Testis (tissue), 2 donors: ENCODE measurements at regions not wholly inside any gene's neighbourhood (a gene's known extent, or its start where the extent isn't known, plus 50 kb on each side); places are given as distances from the start of the nearest gene placed in this dataset.
"Not testable (repeated sequence)": the region's sequence is repeated elsewhere in the genome, so short reads cannot be mapped to it uniquely, and the experiment has no call there.

Experiments
- DNase-seq: peaks from one replicate; pipeline ENCODE4 v3.0.0-alpha.2; 2019
- H3K27ac ChIP-seq, 2 donors: fragments of 200-600 bp; sonication (generic); one replicate each; pipeline ENCODE4 v1.5.1; 2019
- H3K27me3 ChIP-seq: fragments of 200-600 bp; sonication (generic); one replicate; pipeline ENCODE4 v1.5.1; 2019
- H3K36me3 ChIP-seq: fragments of 200-600 bp; sonication (generic); one replicate; pipeline ENCODE4 v1.5.1; 2017; ENCODE audit warnings: low read depth; ENCODE audit errors: missing control alignments
- H3K4me1 ChIP-seq: fragments of 200-600 bp; sonication (generic); one replicate; pipeline ENCODE4 v1.5.1; 2019
- H3K4me3 ChIP-seq, 2 donors: fragments of 200-600 bp; sonication (generic); one replicate each; pipeline ENCODE4 v1.5.1; 2017 to 2019
- H3K9me3 ChIP-seq: fragments of 200-600 bp; sonication (generic); one replicate; pipeline ENCODE4 v1.5.1; 2017
- POLR2A ChIP-seq: fragments of 450-650 bp; IDR thresholded peaks from one replicate; pipeline ENCODE4 v1.6.1; 2017; ENCODE audit warnings: antibody characterized with exemption, mild to moderate bottlenecking, moderate library complexity
- WGBS, 2 donors: methylation state at CpG; one replicate each; pipeline ENCODE4 v1.1.5; 2018; 5-methylcytosine and 5-hydroxymethylcytosine counted together
- intact Hi-C: fragments of 100-400 bp; cut with DNase I; formaldehyde crosslinking; loops from one replicate; pipeline ENCODE4 v1.15.1; 2023; ENCODE audit warnings: low total_unique reads
- TF ChIP-seq, protein P1 (sequence below), 3 experiments: fragments of 450-650 bp in 2 of 3; fragments of 200-600 bp in 1 of 3; sonication (generic) in 1 of 3; IDR thresholded peaks; one replicate each; pipeline ENCODE4 v1.5.1; 2016 to 2019; ENCODE audit warnings: antibody characterized with exemption in 3 of 3, mild to moderate bottlenecking in 2 of 3, moderate library complexity in 1 of 3

DNA sequence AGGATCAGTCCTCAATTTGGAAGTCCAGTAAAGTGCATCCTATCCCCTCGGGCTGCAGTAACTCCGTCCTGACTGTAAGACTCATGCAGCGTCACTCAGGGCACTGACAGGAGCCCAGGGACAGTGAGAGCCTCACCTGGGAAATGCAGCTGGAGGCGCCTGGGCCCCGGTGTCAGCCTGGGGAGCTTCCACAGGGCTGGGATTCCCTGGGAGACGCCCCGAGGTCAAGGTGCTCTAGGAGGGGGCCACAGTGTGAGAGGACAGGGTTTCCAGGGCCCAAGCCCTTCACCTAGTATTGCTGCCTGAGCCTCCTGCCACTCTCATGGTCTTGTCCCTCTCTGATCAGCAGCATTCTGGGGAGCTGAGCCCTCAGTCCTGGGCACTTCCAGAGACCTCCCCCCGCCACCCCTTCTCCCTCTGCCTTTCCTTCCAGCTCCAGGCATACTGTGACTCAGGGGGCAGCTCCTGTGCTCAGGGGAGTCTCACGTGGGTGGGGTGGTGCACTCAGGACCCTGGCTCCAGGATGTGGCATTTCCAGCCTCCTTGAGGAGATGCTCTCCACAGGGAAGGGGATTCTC, 99.1 kb upstream of the IGLL5 start:
- Histone ChIP-seq H3K4me3 (no peak overlapping the region), H3K27me3 (no peaks in the 10 kb centered on the region), H3K36me3 (no peaks in the 10 kb centered on the region), H3K4me1 (no peaks in the 10 kb centered on the region), H3K9me3 (no peaks in the 10 kb centered on the region), H3K27ac (no peak overlapping the region)
- TF ChIP-seq, protein P1, sequence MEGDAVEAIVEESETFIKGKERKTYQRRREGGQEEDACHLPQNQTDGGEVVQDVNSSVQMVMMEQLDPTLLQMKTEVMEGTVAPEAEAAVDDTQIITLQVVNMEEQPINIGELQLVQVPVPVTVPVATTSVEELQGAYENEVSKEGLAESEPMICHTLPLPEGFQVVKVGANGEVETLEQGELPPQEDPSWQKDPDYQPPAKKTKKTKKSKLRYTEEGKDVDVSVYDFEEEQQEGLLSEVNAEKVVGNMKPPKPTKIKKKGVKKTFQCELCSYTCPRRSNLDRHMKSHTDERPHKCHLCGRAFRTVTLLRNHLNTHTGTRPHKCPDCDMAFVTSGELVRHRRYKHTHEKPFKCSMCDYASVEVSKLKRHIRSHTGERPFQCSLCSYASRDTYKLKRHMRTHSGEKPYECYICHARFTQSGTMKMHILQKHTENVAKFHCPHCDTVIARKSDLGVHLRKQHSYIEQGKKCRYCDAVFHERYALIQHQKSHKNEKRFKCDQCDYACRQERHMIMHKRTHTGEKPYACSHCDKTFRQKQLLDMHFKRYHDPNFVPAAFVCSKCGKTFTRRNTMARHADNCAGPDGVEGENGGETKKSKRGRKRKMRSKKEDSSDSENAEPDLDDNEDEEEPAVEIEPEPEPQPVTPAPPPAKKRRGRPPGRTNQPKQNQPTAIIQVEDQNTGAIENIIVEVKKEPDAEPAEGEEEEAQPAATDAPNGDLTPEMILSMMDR (IDR thresholded peaks at IDR 0.05) = no peak
- TF ChIP-seq POLR2A = no peak
- intact Hi-C loops = no loop called here
- WGBS, 2 donors = 76 to 93% methylated on average over 3 to 8 of the region's 9 CpGs
- no peak for DNase-seq

DNA sequence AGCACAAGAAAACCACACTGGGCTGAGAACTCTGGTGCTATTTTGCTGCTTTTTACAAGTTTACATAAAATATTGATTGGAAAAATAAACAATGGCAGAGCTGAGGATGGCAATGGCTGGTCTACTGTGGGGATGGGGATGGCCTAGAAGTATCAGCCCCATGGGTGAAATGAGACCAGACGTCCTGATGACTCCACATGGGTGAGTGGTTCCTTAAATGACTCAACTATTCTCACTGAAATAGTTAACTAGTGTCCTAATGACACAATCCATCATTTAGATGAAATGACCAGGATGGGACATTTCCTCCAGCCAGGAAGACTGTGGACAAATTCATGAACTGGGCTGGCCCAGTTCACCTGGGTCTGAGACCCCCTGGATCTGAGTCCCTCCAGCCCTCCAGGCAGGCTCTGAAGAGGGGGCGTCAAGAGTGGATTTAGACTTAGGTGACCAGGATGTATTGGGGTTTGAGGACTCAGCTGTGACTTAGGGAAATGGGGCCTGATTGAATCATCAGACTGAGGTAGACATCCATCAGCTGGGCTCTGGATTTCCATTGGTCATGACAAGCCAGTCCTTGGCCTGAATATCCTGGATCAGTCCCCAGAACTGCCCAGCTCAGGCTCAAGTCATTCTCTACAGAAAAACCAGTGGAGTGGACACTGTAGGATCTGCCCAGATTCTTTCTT, 98.2 kb upstream of the IGLL5 start:
- intact Hi-C loops = no loop called here
- H3K27ac ChIP-seq = no peak overlapping the region
- H3K4me1 ChIP-seq = no peaks in the 10 kb centered on the region
- H3K36me3 ChIP-seq = no peaks in the 10 kb centered on the region
- no peaks in the 10 kb centered on the region for H3K27me3 ChIP-seq
- no peak for DNase-seq
- TF ChIP-seq, protein P1 (IDR thresholded peaks at IDR 0.05) = no peak
- no peak for TF ChIP-seq POLR2A
- H3K4me3 ChIP-seq = no peak overlapping the region
- 94 to 100% methylated on average over 2 of the region's 2 CpGs for whole genome bisulfite sequencing, 2 donors
- no peaks in the 10 kb centered on the region for H3K9me3 ChIP-seq

DNA sequence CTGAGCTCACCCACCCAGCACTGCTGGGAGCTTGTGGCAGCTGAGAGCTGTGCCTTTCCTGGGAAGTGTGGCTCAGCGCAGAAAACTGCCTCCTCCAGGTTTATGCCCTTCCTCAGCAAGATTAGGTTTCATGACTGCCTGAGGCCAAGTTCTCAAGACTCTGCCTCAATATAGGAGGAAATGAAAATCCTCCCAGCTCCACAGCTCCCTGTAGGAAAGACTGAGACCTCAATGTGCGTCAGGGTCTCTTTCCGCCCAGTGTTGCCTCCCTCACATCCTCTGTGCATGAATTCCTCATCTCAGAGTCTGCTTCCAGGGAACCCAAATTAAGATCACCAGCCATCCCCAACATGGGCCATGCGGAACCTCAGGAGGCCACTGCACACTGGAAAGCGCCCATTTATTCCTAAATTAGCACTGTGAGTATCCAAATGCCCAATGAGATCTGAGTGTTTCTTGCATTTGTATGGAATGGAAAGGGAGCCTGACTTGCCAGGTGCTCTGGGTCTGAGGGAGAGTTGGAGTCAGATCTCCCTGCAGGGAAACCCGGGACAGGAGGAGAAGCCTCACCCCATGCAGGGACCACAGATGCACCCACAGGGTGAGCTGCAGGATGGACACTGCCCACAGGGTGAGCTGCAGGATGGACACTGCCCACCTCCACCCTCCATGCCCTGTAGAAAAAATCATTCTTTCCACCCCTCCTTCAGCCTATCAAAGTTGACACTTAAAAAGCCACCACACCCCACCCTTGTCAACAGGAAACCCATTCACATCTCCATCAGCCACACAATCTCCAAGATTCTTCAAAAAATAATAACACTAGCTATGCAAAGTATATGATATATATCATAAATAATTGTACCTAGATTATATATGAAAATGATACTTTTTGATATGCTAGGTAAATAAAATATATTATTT, 97.4 kb upstream of the IGLL5 start:
- DNase-seq = no peak

DNA sequence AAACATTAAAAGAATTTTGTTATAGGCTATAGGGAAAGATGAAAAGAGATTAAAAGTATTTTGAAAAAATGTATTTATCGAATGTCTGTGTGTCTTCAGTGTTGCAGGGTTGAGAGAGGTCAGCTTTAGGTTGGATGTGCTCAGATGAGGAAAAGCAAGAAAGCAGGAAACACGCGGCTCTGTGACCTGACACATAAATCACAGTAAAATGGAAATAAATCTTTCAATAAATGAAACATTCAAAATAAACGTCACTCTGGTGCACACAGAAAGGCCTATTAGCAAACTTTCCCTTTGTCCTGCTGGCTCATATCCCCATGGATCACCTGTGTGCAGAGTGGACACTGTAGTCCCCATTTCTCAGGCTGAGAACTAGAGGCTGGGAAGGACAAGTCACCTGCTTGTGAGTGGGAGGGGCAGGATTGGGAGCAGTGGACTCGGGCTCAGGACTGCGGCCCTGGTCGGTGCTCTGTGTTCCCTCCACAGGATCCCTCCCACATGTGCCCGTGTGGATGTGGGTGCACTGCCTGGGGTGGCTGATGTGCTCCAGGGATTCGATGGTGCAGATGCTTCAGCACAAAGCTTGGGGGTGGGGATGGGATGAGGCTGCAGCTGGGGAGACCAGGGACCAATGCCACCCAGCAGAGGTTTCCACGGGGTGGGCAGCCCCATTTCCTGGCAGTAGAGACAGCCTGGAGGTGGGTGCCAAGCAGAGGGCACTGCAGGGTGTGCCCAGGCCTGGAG, 96.0 kb upstream of the IGLL5 start:
- intact Hi-C loops = no loop called here

More for the DNA sequence above, 97.4 kb upstream of the IGLL5 start:
- intact Hi-C loops = no loop called here
- Histone ChIP-seq H3K36me3 (no peaks in the 10 kb centered on the region), H3K27me3 (no peaks in the 10 kb centered on the region), H3K4me3 (no peak overlapping the region), H3K4me1 (no peaks in the 10 kb centered on the region), H3K9me3 (no peaks in the 10 kb centered on the region), H3K27ac (no peak overlapping the region)
- 84 to 91% methylated on average over 6 of the region's 6 CpGs for WGBS, 2 donors
- no peak for TF ChIP-seq POLR2A
- TF ChIP-seq, protein P1 (IDR thresholded peaks at IDR 0.05) = no peak

GRCh38 chr22:22792205-22792786, 95.3 kb upstream of the IGLL5 start:
- H3K36me3 ChIP-seq, H3K4me1 ChIP-seq, H3K4me3 ChIP-seq, H3K27me3 ChIP-seq, H3K27ac ChIP-seq, intact Hi-C loops, H3K9me3 ChIP-seq, DNase-seq: not testable (repeated sequence)
- WGBS, 2 donors = 93% methylated on average over 4 of the region's 4 CpGs; no CpG with 5 or more reads in 1 of the 2 donors

More for the DNA sequence above, 96.0 kb upstream of the IGLL5 start:
- WGBS, 2 donors = 63 to 72% methylated on average over 10 of the region's 10 CpGs
- no peak overlapping the region for H3K4me3 ChIP-seq
- TF ChIP-seq, protein P1 (IDR thresholded peaks at IDR 0.05) = no peak
- TF ChIP-seq POLR2A = no peak
- H3K9me3 ChIP-seq = no peaks in the 10 kb centered on the region
- no peaks in the 10 kb centered on the region for H3K36me3 ChIP-seq
- no peaks in the 10 kb centered on the region for H3K27me3 ChIP-seq
- H3K27ac ChIP-seq = no peak overlapping the region
- H3K4me1 ChIP-seq = no peaks in the 10 kb centered on the region
- no peak for DNase-seq

DNA sequence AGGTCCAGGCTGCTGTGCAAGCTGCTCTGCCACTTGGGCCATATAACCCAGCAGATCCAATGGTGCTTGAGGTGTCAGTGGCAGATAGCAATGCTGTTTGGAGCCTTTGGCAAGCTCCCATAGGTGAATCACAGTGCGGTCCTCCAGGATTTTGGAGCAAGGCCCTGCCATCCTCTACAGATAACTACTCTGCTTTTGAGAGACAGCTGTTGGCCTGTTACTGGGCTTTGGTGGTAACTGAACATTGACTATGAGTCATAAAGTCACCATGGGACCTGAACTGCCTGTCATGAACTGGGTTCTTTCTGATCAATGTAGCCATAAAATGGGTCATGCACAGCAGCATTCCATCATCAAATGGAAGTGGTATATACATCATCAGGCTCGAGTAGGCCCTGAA, 92.0 kb upstream of the IGLL5 start:
- DNase-seq, H3K4me1 ChIP-seq, H3K27me3 ChIP-seq, H3K4me3 ChIP-seq, H3K27ac ChIP-seq, intact Hi-C loops, H3K9me3 ChIP-seq, H3K36me3 ChIP-seq: not testable (repeated sequence)
- 97 to 100% methylated on average over 2 of the region's 2 CpGs for WGBS, 2 donors
